Activated naive CD8-positive, alpha-beta T cell (primary cell): ENCODE measurements at regions not wholly inside any gene's neighbourhood (a gene's known extent, or its start where the extent isn't known, plus 50 kb on each side); places are given as distances from the start of the nearest gene placed in this dataset.
"Not testable (repeated sequence)": the region's sequence is repeated elsewhere in the genome, so short reads cannot be mapped to it uniquely, and the experiment has no call there.

ENCODE experiments used
- H3K27ac Mint-ChIP-seq: one replicate; pipeline ENCODE4 v1.8.0; 2021; ENCODE audit warnings: mixed read lengths
- H3K27me3 Mint-ChIP-seq: one replicate; pipeline ENCODE4 v1.8.0; 2021; ENCODE audit warnings: mixed read lengths
- H3K36me3 Mint-ChIP-seq: one replicate; pipeline ENCODE4 v1.8.0; 2021; ENCODE audit warnings: mixed read lengths
- H3K4me1 Mint-ChIP-seq: one replicate; pipeline ENCODE4 v1.8.0; 2021; ENCODE audit warnings: low read depth, mixed read lengths
- H3K4me3 Mint-ChIP-seq: one replicate; pipeline ENCODE4 v1.8.0; 2021; ENCODE audit warnings: mild to moderate bottlenecking, mixed read lengths
- H3K9me3 Mint-ChIP-seq: one replicate; pipeline ENCODE4 v1.8.0; 2021; ENCODE audit warnings: low read depth, mixed read lengths

- Mint-ChIP-seq H3K4me1 (no peaks in the 10 kb centered on the region), H3K27ac (no peak overlapping the region), H3K9me3 (no peaks in the 10 kb centered on the region), H3K27me3 (peaks cover 4% of the 10 kb centered on the region), H3K4me3 (no peak overlapping the region), H3K36me3 (no peaks in the 10 kb centered on the region)
Observed at GRCh38 chr16:86073763-86074493, 175.0 kb downstream of the IRF8 start.

DNA sequence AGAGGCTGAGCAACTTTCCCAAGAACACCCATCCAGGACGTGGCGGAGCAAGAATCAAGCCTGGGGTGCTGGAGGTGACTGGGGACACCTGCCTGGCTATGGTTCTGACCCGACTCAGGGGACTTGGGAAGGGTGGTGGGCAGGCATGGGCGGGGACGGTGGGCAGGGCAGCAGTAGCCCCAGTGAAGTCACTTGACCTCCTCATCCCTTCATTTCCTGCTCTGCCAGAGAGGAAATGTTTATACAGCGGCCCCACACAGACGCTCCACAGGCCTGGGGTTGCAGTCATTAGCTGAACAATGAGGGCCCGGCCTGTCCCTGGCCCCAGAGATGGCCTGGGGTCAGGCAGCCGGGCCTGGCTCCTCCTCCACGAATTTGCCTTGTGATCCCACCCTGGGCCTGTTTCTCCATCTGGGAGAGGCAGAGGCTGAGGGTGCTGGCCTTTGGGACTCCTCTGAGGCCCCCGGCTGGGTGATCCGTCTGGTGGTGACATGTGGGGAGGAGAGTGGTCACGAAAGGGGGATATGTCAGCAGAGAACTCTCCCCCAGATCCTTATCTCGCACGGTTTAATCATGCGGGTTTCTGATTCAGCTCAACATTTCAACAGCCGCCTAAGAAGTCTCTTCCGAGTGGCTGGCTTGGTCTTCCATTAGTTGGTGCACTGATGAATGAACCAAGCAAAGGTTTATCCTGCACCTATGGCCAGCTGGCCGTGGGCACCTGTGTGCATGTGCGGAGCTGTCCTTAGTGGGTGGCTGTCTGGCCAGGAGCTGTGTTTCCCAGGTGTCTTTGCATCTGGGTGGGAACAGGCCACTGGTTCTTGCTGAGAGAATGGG is 175.9 kb downstream of the IRF8 start:
- H3K9me3 Mint-ChIP-seq = no peaks in the 10 kb centered on the region
- H3K4me3 Mint-ChIP-seq = no peak overlapping the region
- H3K36me3 Mint-ChIP-seq = no peaks in the 10 kb centered on the region
- no peak overlapping the region for H3K27ac Mint-ChIP-seq
- H3K27me3 Mint-ChIP-seq = peaks cover 3% of the 10 kb centered on the region
- H3K4me1 Mint-ChIP-seq = no peaks in the 10 kb centered on the region

DNA sequence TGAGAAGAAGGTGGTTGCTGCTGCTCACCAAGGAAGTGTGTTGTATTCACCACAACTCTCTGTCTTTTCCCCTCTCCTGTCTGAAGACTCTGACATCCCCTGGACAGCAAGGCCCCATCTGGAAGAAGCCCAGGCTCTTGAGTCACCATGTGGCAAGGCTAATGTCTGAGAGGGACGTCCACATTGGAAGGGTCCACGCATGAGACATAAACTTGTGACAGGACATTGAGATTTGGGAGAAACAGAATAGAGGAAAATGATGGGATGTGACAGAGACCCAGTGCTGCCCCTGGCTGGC is 176.5 kb downstream of the IRF8 start:
- no peaks in the 10 kb centered on the region for H3K36me3 Mint-ChIP-seq
- no peak overlapping the region for H3K4me3 Mint-ChIP-seq
- H3K4me1 Mint-ChIP-seq = no peaks in the 10 kb centered on the region
- H3K27me3 Mint-ChIP-seq = peaks cover 5% of the 10 kb centered on the region
- no peaks in the 10 kb centered on the region for H3K9me3 Mint-ChIP-seq
- no peak overlapping the region for H3K27ac Mint-ChIP-seq

- Mint-ChIP-seq H3K9me3 (no peaks in the 10 kb centered on the region), H3K4me1 (no peaks in the 10 kb centered on the region), H3K4me3 (no peak overlapping the region), H3K36me3 (no peaks in the 10 kb centered on the region), H3K27ac (no peak overlapping the region), H3K27me3 (peaks cover 5% of the 10 kb centered on the region)
Observed at GRCh38 chr16:86075839-86076440, 177.0 kb downstream of the IRF8 start.

- Mint-ChIP-seq H3K4me3 (no peak overlapping the region), H3K9me3 (no peaks in the 10 kb centered on the region), H3K36me3 (no peaks in the 10 kb centered on the region), H3K27me3 (peaks cover 5% of the 10 kb centered on the region), H3K27ac (no peak overlapping the region), H3K4me1 (no peaks in the 10 kb centered on the region)
Observed at GRCh38 chr16:86076606-86077005, 177.6 kb downstream of the IRF8 start.

DNA sequence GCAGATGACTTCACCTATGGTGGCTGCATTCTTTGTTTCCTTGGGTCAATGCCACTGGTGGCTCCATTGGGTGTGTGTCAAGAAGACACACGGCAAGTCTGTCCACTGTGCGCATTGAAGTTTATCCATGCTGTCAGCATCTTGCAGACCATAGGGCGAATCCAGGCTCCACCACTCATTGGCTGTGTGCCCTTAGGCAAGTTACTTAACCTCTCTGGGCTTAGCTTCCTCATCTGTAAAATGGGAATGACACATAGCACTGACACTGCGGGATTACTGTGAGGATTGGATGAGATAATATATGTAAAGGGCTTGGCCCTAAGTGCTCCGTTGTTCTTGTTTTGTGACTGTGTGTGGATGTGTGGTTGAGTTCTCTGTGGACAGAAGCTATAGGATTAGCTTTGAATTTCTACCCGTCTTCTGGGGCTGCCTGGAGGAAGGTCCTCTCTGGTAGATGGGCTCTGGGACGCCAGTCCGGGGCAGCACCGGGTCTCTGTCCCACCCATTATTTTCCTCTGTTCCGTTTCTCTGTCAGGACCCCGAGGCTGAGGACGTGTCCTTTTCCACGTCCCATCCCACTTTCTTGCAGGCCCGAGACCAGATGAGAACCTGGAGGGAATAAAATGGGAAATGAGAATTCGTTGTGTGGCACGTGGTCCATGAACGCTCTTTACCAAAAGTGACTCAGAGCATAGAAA is 178.4 kb downstream of the IRF8 start:
- Mint-ChIP-seq H3K4me3 (no peak overlapping the region), H3K9me3 (no peaks in the 10 kb centered on the region), H3K4me1 (no peaks in the 10 kb centered on the region), H3K27ac (no peak overlapping the region), H3K27me3 (peaks cover 5% of the 10 kb centered on the region), H3K36me3 (no peaks in the 10 kb centered on the region)

DNA sequence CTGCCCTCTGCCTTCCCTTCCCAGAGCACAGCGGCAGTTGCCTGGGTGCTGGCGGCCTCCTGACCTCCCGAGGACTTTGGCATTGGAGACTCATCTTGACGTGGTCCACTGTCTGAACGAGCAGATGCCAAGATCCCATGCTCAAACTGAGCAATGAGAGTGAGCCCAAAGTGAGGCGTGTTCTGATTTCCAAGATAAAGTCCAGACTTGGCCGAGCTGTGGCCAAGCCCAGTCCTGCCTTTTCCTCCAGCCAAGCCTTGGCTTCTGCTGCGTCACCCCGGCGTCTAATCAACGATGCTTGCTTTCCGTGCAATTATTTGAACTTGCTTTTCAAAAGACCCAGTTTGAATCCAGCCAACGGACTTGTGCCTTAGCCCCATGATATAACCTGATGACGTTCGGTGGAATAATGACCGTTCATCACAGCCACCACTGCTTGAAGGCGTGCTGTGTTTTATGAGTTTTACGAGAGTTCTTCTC is 179.2 kb downstream of the IRF8 start:
- Mint-ChIP-seq H3K4me1 (no peaks in the 10 kb centered on the region), H3K36me3 (no peaks in the 10 kb centered on the region), H3K9me3 (no peaks in the 10 kb centered on the region), H3K27me3 (peaks cover 3% of the 10 kb centered on the region), H3K27ac (no peak overlapping the region), H3K4me3 (no peak overlapping the region)

DNA sequence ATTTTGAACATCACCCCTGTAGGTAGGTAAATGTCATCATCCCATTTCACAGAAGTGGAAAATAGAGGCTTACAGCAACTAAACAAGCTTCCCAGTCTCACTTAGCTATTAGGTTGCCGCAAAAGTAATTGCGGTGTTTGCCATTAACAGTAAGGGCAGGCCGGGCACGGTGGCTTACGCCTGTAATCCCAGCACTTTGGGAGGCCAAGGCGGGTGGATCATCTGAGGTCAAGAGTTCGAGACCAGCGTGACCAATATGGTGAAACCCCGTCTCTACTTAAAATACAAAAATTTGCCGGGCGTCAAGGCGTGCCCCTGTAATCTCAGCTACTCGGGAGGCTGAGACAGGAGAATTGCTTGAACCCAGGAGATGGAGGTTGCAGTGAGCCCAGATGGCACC is 179.7 kb downstream of the IRF8 start:
- not testable (repeated sequence) for H3K4me1 Mint-ChIP-seq, H3K9me3 Mint-ChIP-seq, H3K27ac Mint-ChIP-seq, H3K4me3 Mint-ChIP-seq, H3K27me3 Mint-ChIP-seq, H3K36me3 Mint-ChIP-seq

- Mint-ChIP-seq H3K9me3 (no peaks in the 10 kb centered on the region), H3K4me1 (no peaks in the 10 kb centered on the region), H3K36me3 (no peaks in the 10 kb centered on the region), H3K4me3 (no peak overlapping the region), H3K27ac (no peak overlapping the region), H3K27me3 (peaks cover 6% of the 10 kb centered on the region)
Observed at GRCh38 chr16:86079255-86079885, 180.4 kb downstream of the IRF8 start.

DNA sequence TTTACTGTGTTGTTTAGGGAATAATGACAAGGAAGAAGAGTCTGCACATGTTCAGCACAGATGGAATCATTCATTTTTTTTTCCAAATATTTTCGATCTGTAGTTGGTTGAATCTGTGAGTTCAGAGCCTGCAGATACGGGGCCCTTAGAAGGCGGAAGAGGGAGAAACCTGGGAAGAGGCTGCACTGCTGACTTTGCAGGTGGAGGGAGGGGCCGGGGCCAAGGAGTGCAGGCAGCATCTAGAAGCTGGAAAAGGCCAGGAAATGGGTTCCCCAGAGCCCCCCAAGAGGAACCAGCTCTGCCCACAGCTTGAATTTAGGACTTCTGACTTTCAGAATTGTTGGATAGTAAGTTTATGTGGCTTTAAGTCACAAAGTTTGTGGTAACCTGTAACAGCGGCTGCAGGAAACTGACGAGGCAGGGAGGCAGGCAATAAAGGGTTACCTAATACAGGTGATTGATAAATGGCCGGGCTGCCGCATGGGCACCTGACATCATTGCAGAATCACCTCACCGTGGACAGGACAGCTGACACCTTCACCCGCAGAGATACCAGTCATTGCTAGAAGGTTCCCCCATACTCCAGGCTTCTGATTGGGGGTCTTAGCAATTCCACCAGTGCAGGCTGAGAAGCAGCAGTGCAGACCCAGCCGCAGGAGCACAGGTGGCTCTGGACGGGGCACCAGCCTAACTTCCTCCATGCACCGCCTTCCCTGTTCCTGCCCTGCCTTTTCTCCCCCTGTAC is 181.3 kb downstream of the IRF8 start:
- Mint-ChIP-seq H3K9me3 (no peaks in the 10 kb centered on the region), H3K27me3 (peaks cover 5% of the 10 kb centered on the region), H3K4me1 (no peaks in the 10 kb centered on the region), H3K27ac (no peak overlapping the region), H3K36me3 (no peaks in the 10 kb centered on the region), H3K4me3 (no peak overlapping the region)

- no peaks in the 10 kb centered on the region for H3K9me3 Mint-ChIP-seq
- no peak overlapping the region for H3K4me3 Mint-ChIP-seq
- H3K27me3 Mint-ChIP-seq = peaks cover 5% of the 10 kb centered on the region
- no peak overlapping the region for H3K27ac Mint-ChIP-seq
- H3K36me3 Mint-ChIP-seq = no peaks in the 10 kb centered on the region
- H3K4me1 Mint-ChIP-seq = no peaks in the 10 kb centered on the region
Observed at GRCh38 chr16:86080982-86081381, 182.0 kb downstream of the IRF8 start.

- Mint-ChIP-seq H3K4me3 (no peak overlapping the region), H3K27me3 (peaks cover 5% of the 10 kb centered on the region), H3K4me1 (no peaks in the 10 kb centered on the region), H3K9me3 (no peaks in the 10 kb centered on the region), H3K27ac (no peak overlapping the region), H3K36me3 (no peaks in the 10 kb centered on the region)
Observed at GRCh38 chr16:86082418-86083030, 183.6 kb downstream of the IRF8 start.

- Mint-ChIP-seq H3K4me1 (no peaks in the 10 kb centered on the region), H3K9me3 (no peaks in the 10 kb centered on the region), H3K4me3 (no peak overlapping the region), H3K36me3 (no peaks in the 10 kb centered on the region), H3K27ac (no peak overlapping the region), H3K27me3 (peaks cover 5% of the 10 kb centered on the region)
Observed at GRCh38 chr16:86083382-86084002, 184.5 kb downstream of the IRF8 start.
